HG03565 (cell line): ENCODE measurements at regions not wholly inside any gene's neighbourhood (a gene's known extent, or its start where the extent isn't known, plus 50 kb on each side); places are given as distances from the start of the nearest gene placed in this dataset.
"Not testable (repeated sequence)": the region's sequence is repeated elsewhere in the genome, so short reads cannot be mapped to it uniquely, and the experiment has no call there.

Experiments used
- ATAC-seq: cut with Tn5 transposase; IDR thresholded peaks from one replicate; pipeline ENCODE4 v1.9.1; 2021; ENCODE audit warnings: mild to moderate bottlenecking, moderate library complexity; ENCODE audit not compliant: unreplicated experiment

DNA sequence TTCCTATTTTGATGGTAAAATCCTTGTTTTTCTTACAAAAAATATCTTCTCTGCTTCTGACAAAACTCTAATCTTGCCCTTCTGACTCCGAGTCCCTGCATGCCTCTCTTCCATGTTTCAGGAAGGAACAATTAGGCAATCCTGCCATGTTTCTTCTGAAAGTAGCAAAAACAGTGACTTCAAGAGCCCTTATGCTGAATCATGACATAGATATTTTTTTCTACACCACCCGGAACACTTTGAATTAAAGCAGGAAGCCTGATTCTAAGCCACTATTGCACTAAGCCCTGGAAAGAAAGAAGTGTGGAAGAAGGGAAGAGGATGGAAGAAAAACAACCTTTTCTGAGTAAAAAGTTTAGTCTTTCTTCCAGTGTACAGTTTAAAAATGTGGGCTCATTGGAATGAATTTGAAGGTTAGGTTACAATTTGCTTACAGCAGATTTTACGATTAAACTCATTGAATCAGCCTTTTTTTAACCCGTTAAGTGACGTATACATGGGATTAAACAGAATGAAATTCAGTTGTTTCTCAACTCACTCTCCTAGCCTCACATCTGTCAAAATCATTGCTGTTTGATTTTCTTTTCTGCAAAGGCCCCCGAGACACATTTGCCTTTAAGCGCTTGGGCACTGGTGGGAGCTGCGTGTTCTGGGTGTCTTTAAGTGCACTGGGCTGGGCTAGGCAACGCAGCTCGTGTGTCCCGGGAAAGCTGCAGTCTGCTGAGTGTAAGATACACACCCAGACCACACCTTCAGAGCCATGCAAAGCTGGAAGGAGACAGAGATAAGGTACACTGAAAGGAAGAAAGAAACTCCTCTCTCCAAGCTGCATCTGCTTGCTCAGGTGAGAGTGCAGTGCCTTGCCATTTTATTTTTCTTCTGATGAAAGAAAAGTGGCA, 159.4 kb upstream of the CITED2 start:
- no peak for ATAC-seq

- no peak for ATAC-seq
Observed at GRCh38 chr6:139533171-139533570, 158.7 kb upstream of the CITED2 start.

DNA sequence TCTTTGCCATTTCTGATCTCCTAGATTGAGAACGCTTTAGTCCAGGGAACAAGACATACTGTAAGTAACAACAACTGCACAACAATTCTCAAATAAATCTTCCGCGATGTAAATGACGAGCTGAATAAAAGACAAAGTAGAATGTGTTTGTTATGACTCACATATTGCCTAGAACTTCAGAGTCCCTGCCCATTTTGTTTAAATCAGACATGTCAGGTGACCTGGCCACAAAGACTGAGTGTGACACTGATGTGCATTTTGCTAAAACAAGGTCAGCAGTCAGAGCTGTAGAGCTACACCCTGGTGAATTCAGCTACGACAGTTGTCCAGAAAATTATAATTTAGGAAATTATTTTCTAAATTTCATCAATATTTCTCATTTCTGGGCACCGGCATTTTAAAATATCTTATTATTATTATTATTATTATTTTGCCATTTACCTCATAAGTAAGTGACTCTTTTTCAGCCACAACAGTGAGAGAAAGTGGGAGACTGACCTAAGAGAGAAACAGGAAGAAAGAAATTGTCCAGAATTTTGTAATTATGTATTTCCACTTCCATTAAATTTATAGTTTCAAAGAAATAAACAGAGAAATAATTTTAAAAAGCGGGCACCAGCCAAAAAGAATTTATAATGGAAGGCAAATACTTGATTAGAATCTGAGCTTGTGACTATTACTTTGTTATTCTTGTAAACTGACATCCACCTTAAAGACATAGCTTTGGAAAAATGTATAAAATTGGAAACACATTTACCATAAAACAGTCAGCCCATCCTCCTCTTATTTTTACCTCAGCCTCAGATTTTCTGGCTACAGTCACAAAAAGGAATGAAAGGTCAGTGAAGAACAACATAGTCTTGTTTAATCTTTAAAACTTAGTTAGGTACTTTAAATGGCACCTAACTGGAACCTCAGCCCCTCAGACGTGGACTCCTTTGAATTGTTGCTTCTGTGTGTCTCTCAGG, 157.0 kb upstream of the CITED2 start:
- peak; percentile 67 for ATAC-seq

- no peak for ATAC-seq
Observed at GRCh38 chr6:139530561-139530960, 156.1 kb upstream of the CITED2 start.

- no peak for ATAC-seq
Observed at GRCh38 chr6:139529420-139529819, 155.0 kb upstream of the CITED2 start.

GRCh38 chr6:139528471-139528870, 154.0 kb upstream of the CITED2 start:
- ATAC-seq, result no peak

GRCh38 chr6:139525415-139525814, 151.0 kb upstream of the CITED2 start:
- ATAC-seq, result no peak

- ATAC-seq, result no peak
Observed at GRCh38 chr6:139523986-139524385, 149.5 kb upstream of the CITED2 start.

GRCh38 chr6:139522511-139523220, 148.2 kb upstream of the CITED2 start:
- no peak for ATAC-seq

GRCh38 chr6:139521338-139521737, 146.9 kb upstream of the CITED2 start:
- no peak for ATAC-seq

- no peak for ATAC-seq
Observed at GRCh38 chr6:139520321-139520768, 145.9 kb upstream of the CITED2 start.

DNA sequence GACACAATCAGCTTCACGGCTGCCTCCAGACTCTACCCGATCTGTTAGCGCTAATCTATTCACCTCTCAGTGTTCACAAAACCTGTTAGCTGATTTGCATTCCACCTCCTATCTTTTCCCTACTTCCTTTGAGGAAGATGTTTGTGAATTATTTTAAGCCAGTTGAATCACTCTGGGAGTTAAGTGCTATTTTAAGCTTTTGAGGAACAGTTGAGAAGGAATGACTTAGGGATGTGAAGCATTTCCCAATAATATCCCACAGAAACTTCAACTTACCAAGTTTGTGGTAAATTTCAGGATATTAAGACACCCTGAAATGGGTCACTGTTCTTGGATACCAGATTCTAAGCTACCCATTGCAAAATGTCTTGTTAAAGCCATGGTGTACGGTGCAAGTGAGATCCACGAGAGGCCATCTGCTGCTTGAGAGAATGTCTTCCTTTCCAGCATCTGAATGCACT, 145.2 kb upstream of the CITED2 start:
- ATAC-seq, result no peak

DNA sequence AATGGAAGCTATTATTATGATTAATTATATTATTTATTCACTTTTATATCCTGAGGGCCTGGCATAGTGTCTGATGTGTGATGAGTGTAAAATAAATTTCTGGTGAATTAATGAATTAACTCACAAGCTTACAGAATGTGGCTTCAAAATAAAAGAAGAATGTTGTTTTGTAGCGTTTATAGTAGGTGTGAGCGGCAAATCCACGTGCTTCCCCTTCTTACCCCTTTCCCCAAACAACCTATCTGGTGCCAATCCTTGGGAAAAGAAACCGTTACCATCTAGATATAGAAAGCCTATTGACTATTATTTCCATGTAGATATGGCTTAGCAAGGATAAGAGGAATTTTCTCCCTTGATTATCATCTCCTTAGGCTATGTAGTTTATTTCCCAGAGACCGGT, 144.6 kb upstream of the CITED2 start:
- no peak for ATAC-seq

- ATAC-seq, result no peak
Observed at GRCh38 chr6:139518556-139519091, 144.2 kb upstream of the CITED2 start.

- ATAC-seq, result not testable (repeated sequence)
Observed at GRCh38 chr6:139517998-139518555, 143.6 kb upstream of the CITED2 start.

DNA sequence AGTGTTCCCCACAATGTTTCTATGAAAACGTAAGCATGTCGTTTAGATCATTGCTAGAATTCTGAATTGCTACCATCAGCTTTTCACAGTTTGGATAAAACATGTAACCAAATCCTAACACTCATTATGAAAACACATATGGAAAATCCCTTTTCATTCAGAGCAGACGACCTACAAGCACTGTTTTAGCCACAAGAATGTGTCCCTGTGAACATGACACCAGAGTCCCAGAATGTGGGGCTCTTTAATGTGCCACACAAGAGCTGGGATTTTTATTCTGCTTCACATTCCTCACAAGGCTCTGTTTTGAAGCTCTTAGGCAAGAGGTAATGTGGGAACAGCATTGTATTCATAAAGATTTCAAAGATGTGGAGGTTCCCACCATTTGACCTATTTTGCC, 141.1 kb upstream of the CITED2 start:
- peak; percentile 48 for ATAC-seq

GRCh38 chr6:139514819-139515218, 140.4 kb upstream of the CITED2 start:
- no peak for ATAC-seq

DNA sequence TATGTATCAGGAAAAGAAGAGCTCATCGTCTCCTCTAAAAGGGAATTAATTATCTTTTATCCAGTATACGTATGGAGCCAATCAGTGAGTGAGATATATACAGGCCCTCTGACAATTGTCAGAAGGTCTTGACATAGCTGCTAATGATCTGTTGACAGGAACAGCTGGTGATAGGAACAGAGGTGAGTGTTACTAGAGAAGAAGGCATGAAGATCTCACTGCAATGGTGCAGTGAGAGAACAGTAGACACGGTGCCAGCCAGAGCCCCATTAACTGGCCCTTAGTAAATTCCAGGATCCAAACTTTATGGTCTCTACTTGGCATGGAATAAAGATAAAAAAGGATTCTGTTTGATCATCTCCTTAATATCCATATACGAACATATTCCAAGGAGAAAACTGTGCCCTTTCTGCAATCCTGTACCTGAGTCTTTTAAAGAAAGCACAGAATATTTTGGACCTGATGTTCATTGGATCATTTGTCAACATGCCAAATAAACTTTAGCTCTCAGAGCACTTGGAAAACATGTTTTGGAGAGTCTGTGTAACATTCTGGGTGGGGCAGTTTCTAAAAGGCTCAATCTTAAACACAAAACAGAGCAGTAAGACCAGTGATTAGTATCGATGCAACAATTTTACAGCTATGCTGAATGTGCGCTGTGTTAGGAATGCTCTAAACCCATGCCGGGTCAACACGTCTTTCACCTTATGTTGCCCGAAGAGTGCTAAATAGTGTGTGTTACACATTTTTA, 135.8 kb upstream of the CITED2 start:
- ATAC-seq, result no peak

DNA sequence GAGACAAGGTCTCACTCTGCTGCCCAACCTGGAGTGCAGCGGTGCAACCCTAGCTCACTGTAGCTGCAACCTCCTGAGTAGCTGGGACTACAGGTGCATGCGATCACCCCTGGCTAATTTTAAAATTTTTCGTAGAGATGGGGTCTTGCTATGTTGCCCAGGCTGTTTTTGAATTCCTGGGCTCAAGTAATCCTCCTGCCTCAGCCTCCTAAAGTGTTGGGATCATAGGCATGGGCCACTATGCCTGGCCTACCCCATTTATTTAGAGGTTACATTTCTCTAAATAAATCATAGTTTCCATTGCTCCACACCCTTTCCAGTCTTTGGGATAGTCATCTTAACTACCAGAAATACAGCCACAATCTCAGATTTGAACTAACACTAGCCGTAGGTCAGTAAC, 134.7 kb upstream of the CITED2 start:
- no peak for ATAC-seq

DNA sequence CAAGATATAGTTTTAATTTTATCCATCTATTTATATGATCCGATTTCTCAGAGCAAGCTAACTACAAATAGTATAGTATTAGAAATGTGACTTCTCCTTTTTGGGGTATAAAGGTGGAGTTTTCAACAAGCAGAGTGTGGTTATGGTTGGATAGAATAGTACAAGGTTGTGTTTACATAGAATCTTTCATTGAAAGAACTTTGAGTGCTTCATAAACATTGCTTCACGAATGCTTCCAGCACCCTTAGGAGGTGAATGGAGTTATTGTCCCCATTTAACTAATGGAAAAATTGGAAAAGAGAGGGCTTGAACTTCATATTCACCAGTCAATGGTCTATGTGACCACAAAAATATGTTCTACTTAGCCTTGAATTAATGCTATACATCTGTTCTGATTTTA, 134.1 kb upstream of the CITED2 start:
- no peak for ATAC-seq
